ENCODE measurements at regions not wholly inside any gene's neighbourhood (a gene's known extent, or its start where the extent isn't known, plus 50 kb on each side); places are given as distances from the start of the nearest gene placed in this dataset.

DNA sequence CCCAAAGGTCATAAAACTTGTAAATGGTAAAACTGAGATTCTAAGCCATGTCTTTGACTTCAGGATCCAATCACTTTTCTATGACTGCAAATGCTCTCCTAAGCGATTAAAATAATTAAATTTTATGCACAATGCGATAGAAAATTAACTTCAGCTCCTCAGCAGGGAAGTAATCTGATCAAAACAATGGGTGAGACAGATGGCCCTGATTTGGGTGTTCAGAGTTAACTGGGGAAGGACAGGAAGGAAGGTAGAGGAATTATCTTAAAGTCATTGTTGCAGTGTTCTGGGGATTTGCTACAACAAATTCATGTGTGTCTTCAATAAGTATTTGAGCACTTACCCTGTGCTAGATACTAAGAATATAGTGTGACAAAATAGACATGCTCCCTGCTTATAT is 446.0 kb upstream of the MEX3C start:
- TF ChIP-seq POLR2AphosphoS5 (IDR thresholded peaks at IDR 0.05): no peak
- no peak for TF ChIP-seq EP300 (IDR thresholded peaks at IDR 0.05)

Data from stomach (tissue), 4 donors.